ENCODE measurements at regions not wholly inside any gene's neighbourhood (a gene's known extent, or its start where the extent isn't known, plus 50 kb on each side); places are given as distances from the start of the nearest gene placed in this dataset.

- no peak overlapping the region for H3K27ac Mint-ChIP-seq
- H3K4me3 Mint-ChIP-seq, result no peak overlapping the region
- DNase-seq (ENCODE audit: low spot score) (no peak), ATAC-seq (no peak)
- H3K27me3 Mint-ChIP-seq (ENCODE audit: low read depth), result no peaks in the 10 kb centered on the region; the same call in 1 of the 2 replicates
- CTCF ChIA-PET, result interaction anchor here (1.0 kb wide), 1 partner anchor 11 kb away, joined by 4 read pairs; no protein-coding TSS in a partner anchor
- H3K4me1 Mint-ChIP-seq, result no peaks in the 10 kb centered on the region
- H3K36me3 Mint-ChIP-seq, result no peaks in the 10 kb centered on the region
- POLR2A ChIA-PET, result no interaction called here
- H3K9me3 Mint-ChIP-seq, result peaks cover 8% of the 10 kb centered on the region
- no peak for TF ChIP-seq ZNF263 (CRISPR knock-in tag; IDR thresholded peaks at IDR 0.05; ENCODE audit: low read depth)
- no peak for TF ChIP-seq NFE2L1 (CRISPR knock-in tag; IDR thresholded peaks at IDR 0.05)
- no peak for TF ChIP-seq NR1H2 (CRISPR knock-in tag; IDR thresholded peaks at IDR 0.05)
- TF ChIP-seq NR2C2 (CRISPR knock-in tag; IDR thresholded peaks at IDR 0.05), result no peak
- TF ChIP-seq EMX1 (CRISPR knock-in tag; IDR thresholded peaks at IDR 0.05), result no peak
- TF ChIP-seq SMAD4 (CRISPR knock-in tag; IDR thresholded peaks at IDR 0.05), result no peak
- no peak for TF ChIP-seq ZNF416 (CRISPR knock-in tag; IDR thresholded peaks at IDR 0.05)
- TF ChIP-seq GABPB1 (CRISPR knock-in tag; IDR thresholded peaks at IDR 0.05), result no peak
- TF ChIP-seq RELA (CRISPR knock-in tag; IDR thresholded peaks at IDR 0.05; ENCODE audit: borderline replicate concordance), result no peak
- TF ChIP-seq TEAD4 (CRISPR knock-in tag; IDR thresholded peaks at IDR 0.05), result no peak
- TF ChIP-seq, protein P1, sequence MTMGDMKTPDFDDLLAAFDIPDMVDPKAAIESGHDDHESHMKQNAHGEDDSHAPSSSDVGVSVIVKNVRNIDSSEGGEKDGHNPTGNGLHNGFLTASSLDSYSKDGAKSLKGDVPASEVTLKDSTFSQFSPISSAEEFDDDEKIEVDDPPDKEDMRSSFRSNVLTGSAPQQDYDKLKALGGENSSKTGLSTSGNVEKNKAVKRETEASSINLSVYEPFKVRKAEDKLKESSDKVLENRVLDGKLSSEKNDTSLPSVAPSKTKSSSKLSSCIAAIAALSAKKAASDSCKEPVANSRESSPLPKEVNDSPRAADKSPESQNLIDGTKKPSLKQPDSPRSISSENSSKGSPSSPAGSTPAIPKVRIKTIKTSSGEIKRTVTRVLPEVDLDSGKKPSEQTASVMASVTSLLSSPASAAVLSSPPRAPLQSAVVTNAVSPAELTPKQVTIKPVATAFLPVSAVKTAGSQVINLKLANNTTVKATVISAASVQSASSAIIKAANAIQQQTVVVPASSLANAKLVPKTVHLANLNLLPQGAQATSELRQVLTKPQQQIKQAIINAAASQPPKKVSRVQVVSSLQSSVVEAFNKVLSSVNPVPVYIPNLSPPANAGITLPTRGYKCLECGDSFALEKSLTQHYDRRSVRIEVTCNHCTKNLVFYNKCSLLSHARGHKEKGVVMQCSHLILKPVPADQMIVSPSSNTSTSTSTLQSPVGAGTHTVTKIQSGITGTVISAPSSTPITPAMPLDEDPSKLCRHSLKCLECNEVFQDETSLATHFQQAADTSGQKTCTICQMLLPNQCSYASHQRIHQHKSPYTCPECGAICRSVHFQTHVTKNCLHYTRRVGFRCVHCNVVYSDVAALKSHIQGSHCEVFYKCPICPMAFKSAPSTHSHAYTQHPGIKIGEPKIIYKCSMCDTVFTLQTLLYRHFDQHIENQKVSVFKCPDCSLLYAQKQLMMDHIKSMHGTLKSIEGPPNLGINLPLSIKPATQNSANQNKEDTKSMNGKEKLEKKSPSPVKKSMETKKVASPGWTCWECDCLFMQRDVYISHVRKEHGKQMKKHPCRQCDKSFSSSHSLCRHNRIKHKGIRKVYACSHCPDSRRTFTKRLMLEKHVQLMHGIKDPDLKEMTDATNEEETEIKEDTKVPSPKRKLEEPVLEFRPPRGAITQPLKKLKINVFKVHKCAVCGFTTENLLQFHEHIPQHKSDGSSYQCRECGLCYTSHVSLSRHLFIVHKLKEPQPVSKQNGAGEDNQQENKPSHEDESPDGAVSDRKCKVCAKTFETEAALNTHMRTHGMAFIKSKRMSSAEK (CRISPR knock-in tag; IDR thresholded peaks at IDR 0.05; ENCODE audit: borderline replicate concordance), result no peak
- no peak for TF ChIP-seq ESRRA (CRISPR knock-in tag; IDR thresholded peaks at IDR 0.05; ENCODE audit: borderline replicate concordance)
- TF ChIP-seq CBFB (CRISPR knock-in tag; IDR thresholded peaks at IDR 0.05; ENCODE audit: low read depth), result no peak
- TF ChIP-seq FOXP4 (CRISPR knock-in tag; IDR thresholded peaks at IDR 0.05), result no peak
- no peak for TF ChIP-seq NFYB (CRISPR knock-in tag; conservative IDR thresholded peaks at IDR 0.05; ENCODE audit: low read depth)
- no peak for TF ChIP-seq SMAD3 (CRISPR knock-in tag; IDR thresholded peaks at IDR 0.05; ENCODE audit: borderline replicate concordance)
- no peak for TF ChIP-seq E2F4 (CRISPR knock-in tag; IDR thresholded peaks at IDR 0.05; ENCODE audit: borderline replicate concordance, low read depth)
These were observed 142.5 kb downstream of the TEX29 start for GRCh38 chr13:111462944-111463343.

GRCh38 chr13:111467111-111467890, 146.9 kb downstream of the TEX29 start:
- Mint-ChIP-seq H3K36me3 (no peaks in the 10 kb centered on the region), H3K9me3 (peaks cover 8% of the 10 kb centered on the region), H3K27me3 (ENCODE audit: low read depth) (no peaks in the 10 kb centered on the region), H3K4me1 (no peaks in the 10 kb centered on the region), H3K27ac (no peak overlapping the region), H3K4me3 (no peak overlapping the region)
- ChIA-PET CTCF (no interaction called here), POLR2A (no interaction called here)
- DNase-seq (ENCODE audit: low spot score), result no peak
- no peak for ATAC-seq
- TF ChIP-seq NFYB (CRISPR knock-in tag; conservative IDR thresholded peaks at IDR 0.05; ENCODE audit: low read depth) (no peak), RELA (CRISPR knock-in tag; IDR thresholded peaks at IDR 0.05; ENCODE audit: borderline replicate concordance) (no peak), ZSCAN18 (CRISPR knock-in tag; IDR thresholded peaks at IDR 0.05) (no peak), ZBTB21 (CRISPR knock-in tag; IDR thresholded peaks at IDR 0.05; ENCODE audit: borderline replicate concordance) (no peak), TCF7 (CRISPR knock-in tag; IDR thresholded peaks at IDR 0.05; ENCODE audit: low read depth) (no peak), EMX1 (CRISPR knock-in tag; IDR thresholded peaks at IDR 0.05) (no peak)
- TF ChIP-seq, protein P2, sequence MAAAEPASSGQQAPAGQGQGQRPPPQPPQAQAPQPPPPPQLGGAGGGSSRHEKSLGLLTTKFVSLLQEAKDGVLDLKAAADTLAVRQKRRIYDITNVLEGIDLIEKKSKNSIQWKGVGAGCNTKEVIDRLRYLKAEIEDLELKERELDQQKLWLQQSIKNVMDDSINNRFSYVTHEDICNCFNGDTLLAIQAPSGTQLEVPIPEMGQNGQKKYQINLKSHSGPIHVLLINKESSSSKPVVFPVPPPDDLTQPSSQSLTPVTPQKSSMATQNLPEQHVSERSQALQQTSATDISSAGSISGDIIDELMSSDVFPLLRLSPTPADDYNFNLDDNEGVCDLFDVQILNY (CRISPR knock-in tag; IDR thresholded peaks at IDR 0.05), result no peak
- TF ChIP-seq, protein P3, sequence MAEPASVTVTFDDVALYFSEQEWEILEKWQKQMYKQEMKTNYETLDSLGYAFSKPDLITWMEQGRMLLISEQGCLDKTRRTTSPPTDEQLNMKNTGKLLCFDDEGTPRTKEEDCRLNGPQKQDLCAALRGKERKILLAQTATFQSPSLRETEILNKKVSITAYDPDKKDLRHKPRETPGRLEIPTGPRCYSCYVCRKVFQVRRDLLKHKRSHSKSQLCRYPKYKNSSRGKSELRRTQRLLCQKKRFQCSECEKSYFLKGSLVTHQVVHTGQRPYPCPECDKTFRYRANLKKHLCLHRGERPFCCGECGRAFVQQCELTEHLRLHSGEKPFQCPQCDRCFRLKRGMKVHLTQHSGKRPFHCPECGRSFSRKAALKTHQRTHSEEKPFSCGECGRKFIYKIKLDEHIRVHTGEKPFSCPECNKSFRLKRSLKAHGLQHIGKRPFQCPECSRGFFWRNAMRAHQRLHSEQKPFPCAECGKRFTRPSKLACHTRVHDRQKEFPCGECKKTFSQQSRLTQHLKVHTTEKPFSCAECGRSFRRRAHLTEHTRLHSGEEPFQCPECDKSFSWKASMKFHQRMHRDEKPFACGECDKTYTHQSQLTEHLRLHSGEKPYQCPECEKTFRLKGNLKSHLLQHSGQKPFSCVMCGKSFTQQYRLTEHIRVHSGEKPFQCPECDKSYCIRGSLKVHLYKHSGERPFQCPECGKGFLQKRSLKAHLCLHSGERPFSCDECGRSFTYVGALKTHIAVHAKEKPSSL (CRISPR knock-in tag; conservative IDR thresholded peaks at IDR 0.05), result no peak

Measured in WTC11 (cell line).